GM23338 (cell line): ENCODE measurements at regions not wholly inside any gene's neighbourhood (a gene's known extent, or its start where the extent isn't known, plus 50 kb on each side); places are given as distances from the start of the nearest gene placed in this dataset.

Source experiments
- CREB1 ChIP-seq: fragments of 250-450 bp; sonication (Bioruptor Pico); IDR thresholded peaks from 2 replicates; pipeline ENCODE4 v1.5.0; 2020; ENCODE audit warnings: low read depth, mild to moderate bottlenecking, moderate library complexity
- EZH2 ChIP-seq: fragments of 200-600 bp; sonication (generic); IDR thresholded peaks from one replicate; pipeline ENCODE4 v1.8.0; 2017; ENCODE audit warnings: antibody characterized with exemption, mild to moderate bottlenecking, low read depth; ENCODE audit not compliant: unreplicated experiment
- EZH2phosphoT487 ChIP-seq: fragments of 200-600 bp; sonication (generic); IDR thresholded peaks from one replicate; pipeline ENCODE4 v1.8.1; 2018; ENCODE audit warnings: antibody characterized with exemption; ENCODE audit not compliant: unreplicated experiment
- JUNB ChIP-seq: IDR thresholded peaks from one replicate; pipeline ENCODE4 v1.6.1; 2016; ENCODE audit warnings: antibody characterized with exemption; ENCODE audit not compliant: unreplicated experiment
- POLR2AphosphoS5 ChIP-seq: IDR thresholded peaks from 2 replicates; pipeline ENCODE4 v1.6.1; 2016; ENCODE audit warnings: antibody characterized with exemption, low read depth
- ZNF114 ChIP-seq: fragments of 250-450 bp; sonication (Bioruptor Pico); IDR thresholded peaks from 2 replicates; pipeline ENCODE4 v1.5.0; 2020; ENCODE audit warnings: mild to moderate bottlenecking, moderate library complexity
- ZNF331 ChIP-seq: fragments of 250-450 bp; sonication (Bioruptor Pico); IDR thresholded peaks from 2 replicates; pipeline ENCODE4 v1.5.0; 2020; ENCODE audit warnings: low read depth, mild to moderate bottlenecking, moderate library complexity
- TF ChIP-seq, protein P1 (sequence below), 2 experiments: fragments of 200-600 bp in 1 of 2; sonication (generic) in 1 of 2; conservative IDR thresholded peaks; 2 replicates each; pipeline versions ENCODE4 v1.5.1 to v1.6.1; 2016 to 2017; ENCODE audit warnings: antibody characterized with exemption in 2 of 2, low read depth in 2 of 2, mild to moderate bottlenecking in 2 of 2, moderate library complexity in 1 of 2
- TF ChIP-seq, protein P2 (sequence below): fragments of 250-450 bp; sonication (Bioruptor Pico); IDR thresholded peaks from 2 replicates; pipeline ENCODE4 v1.5.0; 2020; ENCODE audit warnings: mild to moderate bottlenecking, moderate library complexity
- TF ChIP-seq, protein P3 (sequence below): IDR thresholded peaks from one replicate; pipeline ENCODE4 v1.6.1; 2018; ENCODE audit warnings: antibody characterized with exemption; ENCODE audit not compliant: unreplicated experiment
- TF ChIP-seq, protein P4 (sequence below): IDR thresholded peaks from 2 replicates; pipeline ENCODE4 v1.6.1; 2016; ENCODE audit warnings: antibody characterized with exemption

GRCh38 chr7:101719123-101719470 is 90.0 kb upstream of the MYL10 start:
- TF ChIP-seq, protein P1, sequence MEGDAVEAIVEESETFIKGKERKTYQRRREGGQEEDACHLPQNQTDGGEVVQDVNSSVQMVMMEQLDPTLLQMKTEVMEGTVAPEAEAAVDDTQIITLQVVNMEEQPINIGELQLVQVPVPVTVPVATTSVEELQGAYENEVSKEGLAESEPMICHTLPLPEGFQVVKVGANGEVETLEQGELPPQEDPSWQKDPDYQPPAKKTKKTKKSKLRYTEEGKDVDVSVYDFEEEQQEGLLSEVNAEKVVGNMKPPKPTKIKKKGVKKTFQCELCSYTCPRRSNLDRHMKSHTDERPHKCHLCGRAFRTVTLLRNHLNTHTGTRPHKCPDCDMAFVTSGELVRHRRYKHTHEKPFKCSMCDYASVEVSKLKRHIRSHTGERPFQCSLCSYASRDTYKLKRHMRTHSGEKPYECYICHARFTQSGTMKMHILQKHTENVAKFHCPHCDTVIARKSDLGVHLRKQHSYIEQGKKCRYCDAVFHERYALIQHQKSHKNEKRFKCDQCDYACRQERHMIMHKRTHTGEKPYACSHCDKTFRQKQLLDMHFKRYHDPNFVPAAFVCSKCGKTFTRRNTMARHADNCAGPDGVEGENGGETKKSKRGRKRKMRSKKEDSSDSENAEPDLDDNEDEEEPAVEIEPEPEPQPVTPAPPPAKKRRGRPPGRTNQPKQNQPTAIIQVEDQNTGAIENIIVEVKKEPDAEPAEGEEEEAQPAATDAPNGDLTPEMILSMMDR (conservative IDR thresholded peaks at IDR 0.05; ENCODE audit: low read depth in 2 of 2), result no peak
- no peak for TF ChIP-seq POLR2AphosphoS5
- TF ChIP-seq ZNF114 (CRISPR knock-in tag), result no peak
- no peak for TF ChIP-seq CREB1 (CRISPR knock-in tag)
- TF ChIP-seq EZH2, result no peak
- TF ChIP-seq ZNF331, result no peak
- TF ChIP-seq, protein P2, sequence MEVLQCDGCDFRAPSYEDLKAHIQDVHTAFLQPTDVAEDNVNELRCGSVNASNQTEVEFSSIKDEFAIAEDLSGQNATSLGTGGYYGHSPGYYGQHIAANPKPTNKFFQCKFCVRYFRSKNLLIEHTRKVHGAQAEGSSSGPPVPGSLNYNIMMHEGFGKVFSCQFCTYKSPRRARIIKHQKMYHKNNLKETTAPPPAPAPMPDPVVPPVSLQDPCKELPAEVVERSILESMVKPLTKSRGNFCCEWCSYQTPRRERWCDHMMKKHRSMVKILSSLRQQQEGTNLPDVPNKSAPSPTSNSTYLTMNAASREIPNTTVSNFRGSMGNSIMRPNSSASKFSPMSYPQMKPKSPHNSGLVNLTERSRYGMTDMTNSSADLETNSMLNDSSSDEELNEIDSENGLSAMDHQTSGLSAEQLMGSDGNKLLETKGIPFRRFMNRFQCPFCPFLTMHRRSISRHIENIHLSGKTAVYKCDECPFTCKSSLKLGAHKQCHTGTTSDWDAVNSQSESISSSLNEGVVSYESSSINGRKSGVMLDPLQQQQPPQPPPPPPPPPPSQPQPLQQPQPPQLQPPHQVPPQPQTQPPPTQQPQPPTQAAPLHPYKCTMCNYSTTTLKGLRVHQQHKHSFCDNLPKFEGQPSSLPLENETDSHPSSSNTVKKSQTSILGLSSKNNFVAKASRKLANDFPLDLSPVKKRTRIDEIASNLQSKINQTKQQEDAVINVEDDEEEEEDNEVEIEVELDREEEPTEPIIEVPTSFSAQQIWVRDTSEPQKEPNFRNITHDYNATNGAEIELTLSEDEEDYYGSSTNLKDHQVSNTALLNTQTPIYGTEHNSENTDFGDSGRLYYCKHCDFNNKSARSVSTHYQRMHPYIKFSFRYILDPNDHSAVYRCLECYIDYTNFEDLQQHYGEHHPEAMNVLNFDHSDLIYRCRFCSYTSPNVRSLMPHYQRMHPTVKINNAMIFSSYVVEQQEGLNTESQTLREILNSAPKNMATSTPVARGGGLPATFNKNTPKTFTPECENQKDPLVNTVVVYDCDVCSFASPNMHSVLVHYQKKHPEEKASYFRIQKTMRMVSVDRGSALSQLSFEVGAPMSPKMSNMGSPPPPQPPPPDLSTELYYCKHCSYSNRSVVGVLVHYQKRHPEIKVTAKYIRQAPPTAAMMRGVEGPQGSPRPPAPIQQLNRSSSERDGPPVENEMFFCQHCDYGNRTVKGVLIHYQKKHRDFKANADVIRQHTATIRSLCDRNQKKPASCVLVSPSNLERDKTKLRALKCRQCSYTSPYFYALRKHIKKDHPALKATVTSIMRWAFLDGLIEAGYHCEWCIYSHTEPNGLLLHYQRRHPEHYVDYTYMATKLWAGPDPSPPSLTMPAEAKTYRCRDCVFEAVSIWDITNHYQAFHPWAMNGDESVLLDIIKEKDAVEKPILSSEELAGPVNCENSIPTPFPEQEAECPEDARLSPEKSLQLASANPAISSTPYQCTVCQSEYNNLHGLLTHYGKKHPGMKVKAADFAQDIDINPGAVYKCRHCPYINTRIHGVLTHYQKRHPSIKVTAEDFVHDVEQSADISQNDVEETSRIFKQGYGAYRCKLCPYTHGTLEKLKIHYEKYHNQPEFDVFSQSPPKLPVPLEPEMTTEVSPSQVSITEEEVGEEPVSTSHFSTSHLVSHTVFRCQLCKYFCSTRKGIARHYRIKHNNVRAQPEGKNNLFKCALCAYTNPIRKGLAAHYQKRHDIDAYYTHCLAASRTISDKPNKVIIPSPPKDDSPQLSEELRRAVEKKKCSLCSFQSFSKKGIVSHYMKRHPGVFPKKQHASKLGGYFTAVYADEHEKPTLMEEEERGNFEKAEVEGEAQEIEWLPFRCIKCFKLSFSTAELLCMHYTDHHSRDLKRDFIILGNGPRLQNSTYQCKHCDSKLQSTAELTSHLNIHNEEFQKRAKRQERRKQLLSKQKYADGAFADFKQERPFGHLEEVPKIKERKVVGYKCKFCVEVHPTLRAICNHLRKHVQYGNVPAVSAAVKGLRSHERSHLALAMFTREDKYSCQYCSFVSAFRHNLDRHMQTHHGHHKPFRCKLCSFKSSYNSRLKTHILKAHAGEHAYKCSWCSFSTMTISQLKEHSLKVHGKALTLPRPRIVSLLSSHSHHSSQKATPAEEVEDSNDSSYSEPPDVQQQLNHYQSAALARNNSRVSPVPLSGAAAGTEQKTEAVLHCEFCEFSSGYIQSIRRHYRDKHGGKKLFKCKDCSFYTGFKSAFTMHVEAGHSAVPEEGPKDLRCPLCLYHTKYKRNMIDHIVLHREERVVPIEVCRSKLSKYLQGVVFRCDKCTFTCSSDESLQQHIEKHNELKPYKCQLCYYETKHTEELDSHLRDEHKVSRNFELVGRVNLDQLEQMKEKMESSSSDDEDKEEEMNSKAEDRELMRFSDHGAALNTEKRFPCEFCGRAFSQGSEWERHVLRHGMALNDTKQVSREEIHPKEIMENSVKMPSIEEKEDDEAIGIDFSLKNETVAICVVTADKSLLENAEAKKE (CRISPR knock-in tag), result no peak
- no peak for TF ChIP-seq EZH2phosphoT487
- TF ChIP-seq, protein P3, sequence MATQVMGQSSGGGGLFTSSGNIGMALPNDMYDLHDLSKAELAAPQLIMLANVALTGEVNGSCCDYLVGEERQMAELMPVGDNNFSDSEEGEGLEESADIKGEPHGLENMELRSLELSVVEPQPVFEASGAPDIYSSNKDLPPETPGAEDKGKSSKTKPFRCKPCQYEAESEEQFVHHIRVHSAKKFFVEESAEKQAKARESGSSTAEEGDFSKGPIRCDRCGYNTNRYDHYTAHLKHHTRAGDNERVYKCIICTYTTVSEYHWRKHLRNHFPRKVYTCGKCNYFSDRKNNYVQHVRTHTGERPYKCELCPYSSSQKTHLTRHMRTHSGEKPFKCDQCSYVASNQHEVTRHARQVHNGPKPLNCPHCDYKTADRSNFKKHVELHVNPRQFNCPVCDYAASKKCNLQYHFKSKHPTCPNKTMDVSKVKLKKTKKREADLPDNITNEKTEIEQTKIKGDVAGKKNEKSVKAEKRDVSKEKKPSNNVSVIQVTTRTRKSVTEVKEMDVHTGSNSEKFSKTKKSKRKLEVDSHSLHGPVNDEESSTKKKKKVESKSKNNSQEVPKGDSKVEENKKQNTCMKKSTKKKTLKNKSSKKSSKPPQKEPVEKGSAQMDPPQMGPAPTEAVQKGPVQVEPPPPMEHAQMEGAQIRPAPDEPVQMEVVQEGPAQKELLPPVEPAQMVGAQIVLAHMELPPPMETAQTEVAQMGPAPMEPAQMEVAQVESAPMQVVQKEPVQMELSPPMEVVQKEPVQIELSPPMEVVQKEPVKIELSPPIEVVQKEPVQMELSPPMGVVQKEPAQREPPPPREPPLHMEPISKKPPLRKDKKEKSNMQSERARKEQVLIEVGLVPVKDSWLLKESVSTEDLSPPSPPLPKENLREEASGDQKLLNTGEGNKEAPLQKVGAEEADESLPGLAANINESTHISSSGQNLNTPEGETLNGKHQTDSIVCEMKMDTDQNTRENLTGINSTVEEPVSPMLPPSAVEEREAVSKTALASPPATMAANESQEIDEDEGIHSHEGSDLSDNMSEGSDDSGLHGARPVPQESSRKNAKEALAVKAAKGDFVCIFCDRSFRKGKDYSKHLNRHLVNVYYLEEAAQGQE, result no peak
- TF ChIP-seq, protein P4, sequence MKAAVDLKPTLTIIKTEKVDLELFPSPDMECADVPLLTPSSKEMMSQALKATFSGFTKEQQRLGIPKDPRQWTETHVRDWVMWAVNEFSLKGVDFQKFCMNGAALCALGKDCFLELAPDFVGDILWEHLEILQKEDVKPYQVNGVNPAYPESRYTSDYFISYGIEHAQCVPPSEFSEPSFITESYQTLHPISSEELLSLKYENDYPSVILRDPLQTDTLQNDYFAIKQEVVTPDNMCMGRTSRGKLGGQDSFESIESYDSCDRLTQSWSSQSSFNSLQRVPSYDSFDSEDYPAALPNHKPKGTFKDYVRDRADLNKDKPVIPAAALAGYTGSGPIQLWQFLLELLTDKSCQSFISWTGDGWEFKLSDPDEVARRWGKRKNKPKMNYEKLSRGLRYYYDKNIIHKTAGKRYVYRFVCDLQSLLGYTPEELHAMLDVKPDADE, result no peak
- TF ChIP-seq JUNB, result no peak
